ENCODE measurements at regions not wholly inside any gene's neighbourhood (a gene's known extent, or its start where the extent isn't known, plus 50 kb on each side); places are given as distances from the start of the nearest gene placed in this dataset.

GRCh38 chr6:23213651-23214050 is 644.3 kb downstream of the HDGFL1 start:
- DNase-seq (ENCODE audit: extremely low read depth in 1 of 11, low read depth in 9 of 11, low spot score in 4 of 11), result no peak

- DNase-seq (ENCODE audit: extremely low read depth in 1 of 11, low read depth in 9 of 11, low spot score in 4 of 11), result no peak
Measured at GRCh38 chr6:23218751-23219150, 649.4 kb downstream of the HDGFL1 start.

GRCh38 chr6:23222724-23223123 is 653.4 kb downstream of the HDGFL1 start:
- DNase-seq (ENCODE audit: extremely low read depth in 1 of 11, low read depth in 9 of 11, low spot score in 4 of 11), result no peak

- no peak for DNase-seq (ENCODE audit: extremely low read depth in 1 of 11, low read depth in 9 of 11, low spot score in 4 of 11)
Measured at GRCh38 chr6:23224540-23224939, 655.2 kb downstream of the HDGFL1 start.

GRCh38 chr6:23228439-23229024 is 659.2 kb downstream of the HDGFL1 start:
- no peak for DNase-seq (ENCODE audit: extremely low read depth in 1 of 11, low read depth in 9 of 11, low spot score in 4 of 11)

GRCh38 chr6:23243854-23244253 is 674.5 kb downstream of the HDGFL1 start:
- no peak for DNase-seq (ENCODE audit: extremely low read depth in 1 of 11, low read depth in 9 of 11, low spot score in 4 of 11)

- no peak for DNase-seq (ENCODE audit: extremely low read depth in 1 of 11, low read depth in 9 of 11, low spot score in 4 of 11)
Measured at GRCh38 chr6:23244300-23244699, 674.9 kb downstream of the HDGFL1 start.

- DNase-seq (ENCODE audit: extremely low read depth in 1 of 11, low read depth in 9 of 11, low spot score in 4 of 11), result no peak
Measured at GRCh38 chr6:23245572-23245971, 676.2 kb downstream of the HDGFL1 start.

- DNase-seq (ENCODE audit: extremely low read depth in 1 of 11, low read depth in 9 of 11, low spot score in 4 of 11), result no peak
Measured at GRCh38 chr6:23246896-23247295, 677.5 kb downstream of the HDGFL1 start.

GRCh38 chr6:23250556-23250955 is 681.2 kb downstream of the HDGFL1 start:
- no peak for DNase-seq (ENCODE audit: extremely low read depth in 1 of 11, low read depth in 9 of 11, low spot score in 4 of 11)

GRCh38 chr6:23262864-23263263 is 693.5 kb downstream of the HDGFL1 start:
- no peak for DNase-seq (ENCODE audit: extremely low read depth in 1 of 11, low read depth in 9 of 11, low spot score in 4 of 11)

- no peak for DNase-seq (ENCODE audit: extremely low read depth in 1 of 11, low read depth in 9 of 11, low spot score in 4 of 11)
Measured at GRCh38 chr6:23265270-23265669, 695.9 kb downstream of the HDGFL1 start.

- no peak for DNase-seq (ENCODE audit: extremely low read depth in 1 of 11, low read depth in 9 of 11, low spot score in 4 of 11)
Measured at GRCh38 chr6:23266536-23266935, 697.2 kb downstream of the HDGFL1 start.

GRCh38 chr6:23267651-23268050 is 698.3 kb downstream of the HDGFL1 start:
- DNase-seq (ENCODE audit: extremely low read depth in 1 of 11, low read depth in 9 of 11, low spot score in 4 of 11), result no peak

- no peak for DNase-seq (ENCODE audit: extremely low read depth in 1 of 11, low read depth in 9 of 11, low spot score in 4 of 11)
Measured at GRCh38 chr6:23268348-23268747, 699.0 kb downstream of the HDGFL1 start.

- DNase-seq (ENCODE audit: extremely low read depth in 1 of 11, low read depth in 9 of 11, low spot score in 4 of 11), result no peak
Measured at GRCh38 chr6:23269436-23269835, 700.1 kb downstream of the HDGFL1 start.

GRCh38 chr6:23272536-23272935 is 703.2 kb downstream of the HDGFL1 start:
- DNase-seq (ENCODE audit: extremely low read depth in 1 of 11, low read depth in 9 of 11, low spot score in 4 of 11), result no peak

- DNase-seq (ENCODE audit: extremely low read depth in 1 of 11, low read depth in 9 of 11, low spot score in 4 of 11), result no peak
Measured at GRCh38 chr6:23277521-23278179, 708.3 kb downstream of the HDGFL1 start.

- DNase-seq (ENCODE audit: extremely low read depth in 1 of 11, low read depth in 9 of 11, low spot score in 4 of 11), result no peak
Measured at GRCh38 chr6:23278180-23278532, 708.8 kb downstream of the HDGFL1 start.

- no peak for DNase-seq (ENCODE audit: extremely low read depth in 1 of 11, low read depth in 9 of 11, low spot score in 4 of 11)
Measured at GRCh38 chr6:23280437-23280836, 711.1 kb downstream of the HDGFL1 start.
